ENCODE measurements at regions not wholly inside any gene's neighbourhood (a gene's known extent, or its start where the extent isn't known, plus 50 kb on each side); places are given as distances from the start of the nearest gene placed in this dataset.
A peak's percentile ranks its signal among the peaks of the same experiment; 100 is the strongest.

DNA sequence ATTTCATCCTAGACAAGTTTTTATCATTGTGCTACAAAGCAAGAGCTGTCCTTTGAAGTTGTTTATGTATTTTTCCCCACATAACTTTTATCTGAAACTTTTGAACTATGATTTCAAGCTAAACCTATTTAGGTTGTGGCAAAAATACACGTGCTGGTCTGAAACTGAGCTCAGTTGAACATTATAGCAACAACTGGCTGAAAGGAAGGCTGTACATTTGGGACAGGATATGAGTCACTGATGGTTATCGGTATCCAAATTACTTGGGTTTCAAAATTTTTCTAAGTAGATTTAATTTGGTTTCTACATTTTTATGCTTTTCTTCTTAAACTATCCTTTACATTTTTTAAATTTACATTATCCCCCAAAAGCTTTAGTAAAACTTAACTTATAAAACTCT lies 627.3 kb upstream of the NUDT12 start:
- Histone ChIP-seq H3K4me1 (ENCODE audit: control insufficient read depth, insufficient read depth, low read length) (no peaks in the 10 kb centered on the region; the same call in 1 of the 2 replicates), H3K27me3 (ENCODE audit: control insufficient read depth, insufficient read depth, low read length) (no peaks in the 10 kb centered on the region), H2BK5ac (ENCODE audit: low read depth, low read length, poor library complexity, severe bottlenecking) (no peak overlapping the region), H3K18ac (ENCODE audit: low read depth, low read length) (no peak overlapping the region), H2AK9ac (replicated peaks; ENCODE audit: low read depth, low read length, poor library complexity) (no peak overlapping the region), H4K20me1 (ENCODE audit: insufficient read depth, low read length) (no peaks in the 10 kb centered on the region), H2AK5ac (ENCODE audit: low read depth, low read length) (no peak overlapping the region), H2BK20ac (ENCODE audit: low read depth, low read length) (no peak overlapping the region), H3K23ac (ENCODE audit: low read depth, low read length) (no peak overlapping the region), H3K4me3 (ENCODE audit: insufficient read depth, low read depth, low read length) (no peak overlapping the region), H4K8ac (ENCODE audit: low read depth in 2 of 2, low read length in 2 of 2) (no peak overlapping the region), H2BK15ac (ENCODE audit: low read depth, low read length) (no peak overlapping the region), H3K4ac (ENCODE audit: low read depth, low read length) (no peak overlapping the region), H2BK120ac (ENCODE audit: low read depth, low read length) (no peak overlapping the region), H2AFZ (replicated peaks; ENCODE audit: low read length, poor library complexity) (no peak overlapping the region), H3K9me1 (ENCODE audit: insufficient read depth, low read length) (no peaks in the 10 kb centered on the region), H3K56ac (ENCODE audit: extremely low read depth, insufficient read depth, low read length) (no peak overlapping the region), H3K79me1 (ENCODE audit: low read depth in 1 of 2, low read length in 2 of 2) (no peaks in the 10 kb centered on the region), H3K27ac (ENCODE audit: insufficient read depth, low read length) (no peak overlapping the region), H3K9ac (ENCODE audit: low read depth, low read length) (no peak overlapping the region), H4K5ac (ENCODE audit: low read depth, low read length) (no peak overlapping the region), H3K4me2 (ENCODE audit: low read depth, low read length) (no peak overlapping the region), H3K14ac (replicated peaks; ENCODE audit: low read depth, low read length) (no peak overlapping the region), H3K9me3 (ENCODE audit: control insufficient read depth, insufficient read depth, low read length) (peaks cover 4% of the 10 kb centered on the region; the same call in 1 of the 2 replicates), H3K36me3 (ENCODE audit: control insufficient read depth, insufficient read depth, low read length) (no peaks in the 10 kb centered on the region), H4K91ac (ENCODE audit: insufficient read depth, low read depth, low read length) (no peak overlapping the region)
- dilution Hi-C loops (cut with HindIII; ENCODE audit: low sequenced_read_pairs, unreplicated experiment) (loop anchor here (25.0 kb wide), 1 partner anchor 603 kb away; no protein-coding TSS in a partner anchor), in situ Hi-C loops (cut with MboI; ENCODE audit: low sequenced_read_pairs) (no loop called here), intact Hi-C loops (cut with micrococcal nuclease) (no loop called here)
- peak; percentile 49; the same call in 1 of the 2 replicates for TF ChIP-seq BHLHE40 (IDR thresholded peaks at IDR 0.05; ENCODE audit: low read depth, low read length)
- no peak for TF ChIP-seq MAZ (IDR thresholded peaks at IDR 0.05; ENCODE audit: borderline replicate concordance, low read depth, low read length)
- no TSS peak for BruUV-seq (replicated peaks)
- ChIA-PET CTCF (interaction anchor here (1.3 kb wide), 1 partner anchor 10 kb away, joined by 7 read pairs; no protein-coding TSS in a partner anchor), POLR2A (ENCODE audit: unreplicated experiment) (no interaction called here)
- ATAC-seq (ENCODE audit: low read depth) (peak; percentile 59), DNase-seq (peak; percentile 59)
- no CpG with 5 or more reads among the region's 2 CpGs for WGBS, 2 experiments (ENCODE audit: extremely low coverage in 2 of 2, insufficient read length in 1 of 2)

Measured in IMR-90 (cell line).